MM.1S (cell line): ENCODE measurements at regions not wholly inside any gene's neighbourhood (a gene's known extent, or its start where the extent isn't known, plus 50 kb on each side); places are given as distances from the start of the nearest gene placed in this dataset.

Experiments
- DNase-seq: peaks from one replicate; pipeline ENCODE4 v3.0.0-alpha.2; 2015
- H2AFZ ChIP-seq: fragments of 300-600 bp; sonication (generic); 2 replicates; pipeline ENCODE4 v1.6.0; 2016; ENCODE audit warnings: antibody characterized with exemption, low read length
- H3F3A ChIP-seq: fragments of 300-600 bp; sonication (generic); 2 replicates; pipeline ENCODE4 v1.6.1; 2016; ENCODE audit warnings: mild to moderate bottlenecking, antibody characterized with exemption, low read length, moderate library complexity, mixed read lengths; ENCODE audit not compliant: insufficient read depth
- H3K27ac ChIP-seq: fragments of 300-600 bp; sonication (generic); 2 replicates; pipeline ENCODE4 v1.5.1; 2016; ENCODE audit warnings: mild to moderate bottlenecking, low read length
- H3K27me3 ChIP-seq: fragments of 300-600 bp; sonication (generic); replicated peaks from 2 replicates; pipeline ENCODE4 v1.6.0; 2016; ENCODE audit warnings: low read length; ENCODE audit not compliant: insufficient read depth
- H3K36me3 ChIP-seq: fragments of 300-600 bp; sonication (generic); replicated peaks from 2 replicates; pipeline ENCODE4 v1.6.1; 2016; ENCODE audit warnings: mild to moderate bottlenecking, low read length, mixed read lengths; ENCODE audit not compliant: insufficient read depth
- H3K4me1 ChIP-seq: fragments of 300-600 bp; sonication (generic); 2 replicates; pipeline ENCODE4 v1.6.1; 2016; ENCODE audit warnings: low read length, mixed read lengths
- H3K4me2 ChIP-seq: fragments of 300-600 bp; sonication (generic); 2 replicates; pipeline ENCODE4 v1.6.0; 2016; ENCODE audit warnings: low read depth, low read length
- H3K4me3 ChIP-seq: fragments of 300-600 bp; sonication (generic); 2 replicates; pipeline ENCODE4 v1.5.1; 2016; ENCODE audit warnings: low read length, mixed read lengths
- H3K79me2 ChIP-seq: fragments of 300-600 bp; sonication (generic); 2 replicates; pipeline ENCODE4 v1.6.1; 2016; ENCODE audit warnings: mixed run types, low read length, mixed read lengths
- H3K9ac ChIP-seq: fragments of 300-600 bp; sonication (generic); 2 replicates; pipeline ENCODE4 v1.6.1; 2016; ENCODE audit warnings: low read length, mixed read lengths
- H3K9me2 ChIP-seq: fragments of 300-600 bp; sonication (generic); replicated peaks from 2 replicates; pipeline ENCODE4 v1.6.1; 2016; ENCODE audit warnings: mild to moderate bottlenecking, low read length, mixed read lengths; ENCODE audit not compliant: insufficient read depth
- H3K9me3 ChIP-seq: fragments of 300-600 bp; sonication (generic); replicated peaks from 2 replicates; pipeline ENCODE4 v1.6.1; 2016; ENCODE audit warnings: mild to moderate bottlenecking, low read length, mixed read lengths; ENCODE audit not compliant: insufficient read depth
- H4K20me1 ChIP-seq: fragments of 300-600 bp; sonication (generic); 2 replicates; pipeline ENCODE4 v1.6.1; 2016; ENCODE audit warnings: mild to moderate bottlenecking, low read length, moderate library complexity, mixed read lengths; ENCODE audit not compliant: insufficient read depth
- EZH2 ChIP-seq: fragments of 300-600 bp; sonication (generic); optimal IDR thresholded peaks from 2 replicates; pipeline ENCODE3; 2017; ENCODE audit warnings: low read depth, mild to moderate bottlenecking, antibody characterized with exemption, low read length, mixed read lengths
- EZH2phosphoT487 ChIP-seq: fragments of 300-600 bp; sonication (generic); IDR thresholded peaks from 2 replicates; pipeline ENCODE4 v1.6.1; 2018; ENCODE audit warnings: antibody characterized with exemption, low read length
- TF ChIP-seq, protein P1 (sequence below): fragments of 300-600 bp; sonication (generic); IDR thresholded peaks from 2 replicates; pipeline ENCODE4 v1.5.1; 2016; ENCODE audit warnings: antibody characterized with exemption, low read length, mixed read lengths

DNA sequence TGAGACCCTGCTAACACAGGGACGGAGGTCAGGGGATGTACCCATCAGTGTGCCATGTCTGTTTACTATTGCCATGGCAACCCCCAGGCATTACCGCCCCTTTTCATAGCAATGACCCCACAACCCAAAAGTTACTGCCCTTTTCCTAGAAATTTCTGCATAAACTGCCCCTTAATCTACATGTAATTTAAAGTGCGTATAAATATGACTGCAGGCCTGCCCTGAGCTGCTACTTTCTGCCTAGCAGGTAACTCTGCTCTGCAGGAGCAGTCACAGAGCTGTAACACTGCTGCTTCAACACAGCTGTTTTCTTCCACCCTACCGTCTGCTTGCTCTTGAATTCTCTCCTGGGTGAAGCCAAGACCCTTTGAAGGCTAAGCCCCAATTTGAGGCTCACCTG, 57.1 kb upstream of the RPS6KA2 start:
- H3K9me3 ChIP-seq, result no peaks in the 10 kb centered on the region
- no peaks in the 10 kb centered on the region for H3K79me2 ChIP-seq
- no peaks in the 10 kb centered on the region for H3K4me1 ChIP-seq
- no peak overlapping the region for H3K4me3 ChIP-seq
- no peak overlapping the region for H2AFZ ChIP-seq
- no peaks in the 10 kb centered on the region for H4K20me1 ChIP-seq
- H3K36me3 ChIP-seq, result no peaks in the 10 kb centered on the region
- no peak overlapping the region for H3K27ac ChIP-seq
- H3K9ac ChIP-seq, result no peak overlapping the region
- H3K9me2 ChIP-seq, result no peaks in the 10 kb centered on the region
- H3K27me3 ChIP-seq, result no peaks in the 10 kb centered on the region
- no peaks in the 10 kb centered on the region for H3F3A ChIP-seq
- no peak overlapping the region for H3K4me2 ChIP-seq
- DNase-seq, result no peak
- TF ChIP-seq, protein P1, sequence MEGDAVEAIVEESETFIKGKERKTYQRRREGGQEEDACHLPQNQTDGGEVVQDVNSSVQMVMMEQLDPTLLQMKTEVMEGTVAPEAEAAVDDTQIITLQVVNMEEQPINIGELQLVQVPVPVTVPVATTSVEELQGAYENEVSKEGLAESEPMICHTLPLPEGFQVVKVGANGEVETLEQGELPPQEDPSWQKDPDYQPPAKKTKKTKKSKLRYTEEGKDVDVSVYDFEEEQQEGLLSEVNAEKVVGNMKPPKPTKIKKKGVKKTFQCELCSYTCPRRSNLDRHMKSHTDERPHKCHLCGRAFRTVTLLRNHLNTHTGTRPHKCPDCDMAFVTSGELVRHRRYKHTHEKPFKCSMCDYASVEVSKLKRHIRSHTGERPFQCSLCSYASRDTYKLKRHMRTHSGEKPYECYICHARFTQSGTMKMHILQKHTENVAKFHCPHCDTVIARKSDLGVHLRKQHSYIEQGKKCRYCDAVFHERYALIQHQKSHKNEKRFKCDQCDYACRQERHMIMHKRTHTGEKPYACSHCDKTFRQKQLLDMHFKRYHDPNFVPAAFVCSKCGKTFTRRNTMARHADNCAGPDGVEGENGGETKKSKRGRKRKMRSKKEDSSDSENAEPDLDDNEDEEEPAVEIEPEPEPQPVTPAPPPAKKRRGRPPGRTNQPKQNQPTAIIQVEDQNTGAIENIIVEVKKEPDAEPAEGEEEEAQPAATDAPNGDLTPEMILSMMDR, result no peak
- TF ChIP-seq EZH2, result no peak
- TF ChIP-seq EZH2phosphoT487, result no peak

DNA sequence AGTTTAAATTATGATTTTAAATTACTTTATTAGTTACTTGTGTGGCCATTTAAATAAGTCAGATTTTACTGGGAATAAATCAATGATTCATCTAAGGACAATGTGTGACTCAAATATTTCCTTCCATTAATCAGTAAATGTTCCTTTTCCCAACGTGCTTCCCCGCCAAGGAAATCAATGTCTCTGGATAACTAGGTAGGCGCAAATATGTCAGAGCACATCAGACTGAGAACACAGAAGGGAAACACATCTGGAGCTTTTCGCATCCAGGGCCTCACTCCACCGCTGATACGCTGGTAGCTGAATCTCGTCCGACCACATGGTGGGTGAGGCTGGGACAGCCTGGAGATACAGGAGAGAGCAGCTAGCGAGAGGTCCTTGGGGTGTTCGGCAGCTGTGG, 56.4 kb upstream of the RPS6KA2 start:
- Histone ChIP-seq H3F3A (no peaks in the 10 kb centered on the region), H3K9me2 (no peaks in the 10 kb centered on the region), H3K4me2 (no peak overlapping the region), H3K36me3 (no peaks in the 10 kb centered on the region), H3K27me3 (no peaks in the 10 kb centered on the region), H3K9me3 (no peaks in the 10 kb centered on the region), H3K4me1 (no peaks in the 10 kb centered on the region), H3K4me3 (no peak overlapping the region), H4K20me1 (no peaks in the 10 kb centered on the region), H3K27ac (no peak overlapping the region), H3K9ac (no peak overlapping the region), H2AFZ (no peak overlapping the region), H3K79me2 (no peaks in the 10 kb centered on the region)
- DNase-seq, result no peak
- TF ChIP-seq EZH2, result no peak
- TF ChIP-seq EZH2phosphoT487, result no peak
- TF ChIP-seq, protein P1, result no peak

DNA sequence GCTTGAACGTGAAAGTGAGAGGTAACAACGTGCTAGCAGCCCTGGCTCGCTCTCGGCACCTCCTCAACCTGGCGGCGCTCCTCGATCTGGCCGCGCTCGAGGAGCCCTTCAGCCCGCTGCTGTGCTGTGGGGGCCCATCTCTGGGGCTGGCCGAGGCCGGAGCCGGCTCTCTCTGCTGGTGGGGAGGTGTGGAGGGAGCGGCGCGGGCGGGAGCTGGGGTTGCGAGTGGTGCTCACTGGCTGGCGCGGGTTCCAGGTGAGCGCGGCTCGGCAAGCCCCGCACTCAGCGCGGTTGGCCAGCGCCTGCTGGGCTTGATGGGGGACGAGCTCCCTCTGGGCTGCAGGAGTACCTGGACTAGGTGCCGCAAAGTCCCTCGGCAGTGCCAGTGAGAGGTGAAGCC, 52.5 kb upstream of the RPS6KA2 start:
- H3K27me3 ChIP-seq, result no peaks in the 10 kb centered on the region
- H3K9ac ChIP-seq, result no peak overlapping the region
- DNase-seq, result no peak
- H3K9me2 ChIP-seq, result no peaks in the 10 kb centered on the region
- no peak overlapping the region for H2AFZ ChIP-seq
- H3K4me1 ChIP-seq, result no peaks in the 10 kb centered on the region
- no peaks in the 10 kb centered on the region for H3K9me3 ChIP-seq
- TF ChIP-seq, protein P1, result no peak
- no peak for TF ChIP-seq EZH2
- no peak for TF ChIP-seq EZH2phosphoT487
- no peaks in the 10 kb centered on the region for H3K36me3 ChIP-seq
- no peaks in the 10 kb centered on the region for H4K20me1 ChIP-seq
- H3K79me2 ChIP-seq, result no peaks in the 10 kb centered on the region
- H3K27ac ChIP-seq, result no peak overlapping the region
- H3K4me2 ChIP-seq, result no peak overlapping the region
- H3F3A ChIP-seq, result no peaks in the 10 kb centered on the region
- H3K4me3 ChIP-seq, result no peak overlapping the region
